HCT116 (cell line): ENCODE measurements at regions not wholly inside any gene's neighbourhood (a gene's known extent, or its start where the extent isn't known, plus 50 kb on each side); places are given as distances from the start of the nearest gene placed in this dataset.

Experiments used
- CEBPB ChIP-seq: IDR thresholded peaks from 2 replicates; pipeline ENCODE4 v1.6.1; 2012; ENCODE audit warnings: low read depth
- ELF1 ChIP-seq: IDR thresholded peaks from 2 replicates; pipeline ENCODE4 v1.6.1; 2012; ENCODE audit warnings: low read depth, borderline replicate concordance
- EZH2 ChIP-seq: fragments of 200-600 bp; sonication (generic); IDR thresholded peaks from 2 replicates; pipeline ENCODE4 v1.6.1; 2017; ENCODE audit warnings: antibody characterized with exemption, mixed run types
- POLR2A ChIP-seq: IDR thresholded peaks from 2 replicates; pipeline ENCODE4 v1.7.0; 2011; ENCODE audit warnings: borderline replicate concordance; ENCODE audit not compliant: insufficient read depth, insufficient read length; ENCODE audit errors: extremely low read depth
- POLR2AphosphoS5 ChIP-seq: IDR thresholded peaks from 2 replicates; pipeline ENCODE4 v1.6.1; 2011; ENCODE audit warnings: mild to moderate bottlenecking, low read depth, low read length, moderate library complexity
- RAD21 ChIP-seq: IDR thresholded peaks from 2 replicates; pipeline ENCODE4 v1.6.1; 2012; ENCODE audit warnings: low read depth, mild to moderate bottlenecking
- SIN3A ChIP-seq: IDR thresholded peaks from 2 replicates; pipeline ENCODE4 v1.6.1; 2012; ENCODE audit warnings: low read depth
- TCF7L2 ChIP-seq: IDR thresholded peaks from 2 replicates; pipeline ENCODE4 v1.7.0; 2011; ENCODE audit warnings: borderline replicate concordance, inconsistent platforms; ENCODE audit not compliant: insufficient read depth, insufficient read length; ENCODE audit errors: extremely low read depth
- YY1 ChIP-seq: IDR thresholded peaks from 2 replicates; pipeline ENCODE4 v1.6.1; 2011; ENCODE audit warnings: low read length, low read depth, moderate library complexity, mild to moderate bottlenecking; ENCODE audit not compliant: insufficient replicate concordance; ENCODE audit errors: extremely low read depth
- ZFX ChIP-seq: fragments of 450-650 bp; IDR thresholded peaks from 2 replicates; pipeline ENCODE4 v1.6.1; 2017
- ZNF274 ChIP-seq: fragments of 200-500 bp; sonication (Bioruptor generic); IDR thresholded peaks from 2 replicates; pipeline ENCODE4 v1.6.1; 2014; ENCODE audit warnings: mild to moderate bottlenecking, low read depth, low read length, inconsistent platforms
- TF ChIP-seq, protein P1 (sequence below), 3 experiments: fragments of 200-600 bp in 1 of 3; sonication (generic) in 1 of 3; IDR thresholded peaks in 2 of 3; conservative IDR thresholded peaks in 1 of 3; 2 replicates each; pipeline ENCODE4 v1.5.1; 2012 to 2017; ENCODE audit warnings: low read depth in 2 of 3, low read length in 2 of 3, antibody characterized with exemption in 1 of 3, borderline replicate concordance in 1 of 3, control low read depth in 1 of 3, mild to moderate bottlenecking in 1 of 3, mixed read lengths in 1 of 3, mixed run types in 1 of 3, moderate library complexity in 1 of 3; ENCODE audit not compliant: insufficient read depth in 1 of 3
- TF ChIP-seq, protein P2 (sequence below): IDR thresholded peaks from 2 replicates; pipeline ENCODE4 v1.6.1; 2012; ENCODE audit warnings: low read depth
- TF ChIP-seq, protein P3 (sequence below): IDR thresholded peaks from 2 replicates; pipeline ENCODE4 v1.6.1; 2012

DNA sequence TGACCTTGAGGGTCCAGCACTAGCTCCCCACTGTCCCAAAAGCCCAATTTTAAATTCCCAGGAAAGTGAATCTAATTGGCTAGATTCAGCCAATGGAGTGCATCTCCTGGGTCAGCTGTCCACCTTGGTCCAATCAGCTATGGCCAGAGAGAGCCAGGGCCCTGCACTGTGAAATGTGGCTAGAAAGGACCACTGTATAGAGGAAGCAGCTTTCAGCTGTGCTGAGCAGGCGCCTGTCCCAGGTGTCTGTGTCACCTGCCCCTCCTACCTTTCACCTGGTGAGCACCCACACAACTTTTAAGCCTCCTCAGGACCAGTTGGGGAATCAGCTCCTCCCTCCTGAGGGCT lies 186.2 kb downstream of the DRD1 start:
- TF ChIP-seq, protein P1, sequence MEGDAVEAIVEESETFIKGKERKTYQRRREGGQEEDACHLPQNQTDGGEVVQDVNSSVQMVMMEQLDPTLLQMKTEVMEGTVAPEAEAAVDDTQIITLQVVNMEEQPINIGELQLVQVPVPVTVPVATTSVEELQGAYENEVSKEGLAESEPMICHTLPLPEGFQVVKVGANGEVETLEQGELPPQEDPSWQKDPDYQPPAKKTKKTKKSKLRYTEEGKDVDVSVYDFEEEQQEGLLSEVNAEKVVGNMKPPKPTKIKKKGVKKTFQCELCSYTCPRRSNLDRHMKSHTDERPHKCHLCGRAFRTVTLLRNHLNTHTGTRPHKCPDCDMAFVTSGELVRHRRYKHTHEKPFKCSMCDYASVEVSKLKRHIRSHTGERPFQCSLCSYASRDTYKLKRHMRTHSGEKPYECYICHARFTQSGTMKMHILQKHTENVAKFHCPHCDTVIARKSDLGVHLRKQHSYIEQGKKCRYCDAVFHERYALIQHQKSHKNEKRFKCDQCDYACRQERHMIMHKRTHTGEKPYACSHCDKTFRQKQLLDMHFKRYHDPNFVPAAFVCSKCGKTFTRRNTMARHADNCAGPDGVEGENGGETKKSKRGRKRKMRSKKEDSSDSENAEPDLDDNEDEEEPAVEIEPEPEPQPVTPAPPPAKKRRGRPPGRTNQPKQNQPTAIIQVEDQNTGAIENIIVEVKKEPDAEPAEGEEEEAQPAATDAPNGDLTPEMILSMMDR (IDR thresholded peaks at IDR 0.05 in 2 of 3, conservative IDR thresholded peaks at IDR 0.05 in 1 of 3; ENCODE audit: borderline replicate concordance in 1 of 3, insufficient read depth in 1 of 3, low read depth in 2 of 3, low read length in 2 of 3), result no peak
- TF ChIP-seq POLR2AphosphoS5, result no peak
- TF ChIP-seq ELF1, result no peak
- TF ChIP-seq ZNF274, result no peak
- TF ChIP-seq EZH2, result no peak
- TF ChIP-seq POLR2A, result no peak
- TF ChIP-seq, protein P2, sequence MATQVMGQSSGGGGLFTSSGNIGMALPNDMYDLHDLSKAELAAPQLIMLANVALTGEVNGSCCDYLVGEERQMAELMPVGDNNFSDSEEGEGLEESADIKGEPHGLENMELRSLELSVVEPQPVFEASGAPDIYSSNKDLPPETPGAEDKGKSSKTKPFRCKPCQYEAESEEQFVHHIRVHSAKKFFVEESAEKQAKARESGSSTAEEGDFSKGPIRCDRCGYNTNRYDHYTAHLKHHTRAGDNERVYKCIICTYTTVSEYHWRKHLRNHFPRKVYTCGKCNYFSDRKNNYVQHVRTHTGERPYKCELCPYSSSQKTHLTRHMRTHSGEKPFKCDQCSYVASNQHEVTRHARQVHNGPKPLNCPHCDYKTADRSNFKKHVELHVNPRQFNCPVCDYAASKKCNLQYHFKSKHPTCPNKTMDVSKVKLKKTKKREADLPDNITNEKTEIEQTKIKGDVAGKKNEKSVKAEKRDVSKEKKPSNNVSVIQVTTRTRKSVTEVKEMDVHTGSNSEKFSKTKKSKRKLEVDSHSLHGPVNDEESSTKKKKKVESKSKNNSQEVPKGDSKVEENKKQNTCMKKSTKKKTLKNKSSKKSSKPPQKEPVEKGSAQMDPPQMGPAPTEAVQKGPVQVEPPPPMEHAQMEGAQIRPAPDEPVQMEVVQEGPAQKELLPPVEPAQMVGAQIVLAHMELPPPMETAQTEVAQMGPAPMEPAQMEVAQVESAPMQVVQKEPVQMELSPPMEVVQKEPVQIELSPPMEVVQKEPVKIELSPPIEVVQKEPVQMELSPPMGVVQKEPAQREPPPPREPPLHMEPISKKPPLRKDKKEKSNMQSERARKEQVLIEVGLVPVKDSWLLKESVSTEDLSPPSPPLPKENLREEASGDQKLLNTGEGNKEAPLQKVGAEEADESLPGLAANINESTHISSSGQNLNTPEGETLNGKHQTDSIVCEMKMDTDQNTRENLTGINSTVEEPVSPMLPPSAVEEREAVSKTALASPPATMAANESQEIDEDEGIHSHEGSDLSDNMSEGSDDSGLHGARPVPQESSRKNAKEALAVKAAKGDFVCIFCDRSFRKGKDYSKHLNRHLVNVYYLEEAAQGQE, result no peak
- no peak for TF ChIP-seq CEBPB
- TF ChIP-seq, protein P3, sequence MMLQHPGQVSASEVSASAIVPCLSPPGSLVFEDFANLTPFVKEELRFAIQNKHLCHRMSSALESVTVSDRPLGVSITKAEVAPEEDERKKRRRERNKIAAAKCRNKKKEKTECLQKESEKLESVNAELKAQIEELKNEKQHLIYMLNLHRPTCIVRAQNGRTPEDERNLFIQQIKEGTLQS, result no peak
- no peak for TF ChIP-seq ZFX
- no peak for TF ChIP-seq SIN3A
- no peak for TF ChIP-seq YY1
- TF ChIP-seq RAD21, result no peak
- TF ChIP-seq TCF7L2, result no peak
